ENCODE measurements at regions not wholly inside any gene's neighbourhood (a gene's known extent, or its start where the extent isn't known, plus 50 kb on each side); places are given as distances from the start of the nearest gene placed in this dataset.

GRCh38 chr2:239738159-239738558, 287.0 kb downstream of the NDUFA10 start:
- Histone ChIP-seq H3K4me3 (ENCODE audit: low read depth in 1 of 3, low read length in 3 of 3) (no peak overlapping the region), H3K4me1 (ENCODE audit: control insufficient read depth in 4 of 4, insufficient read depth in 4 of 4, low read length in 3 of 4) (peaks cover 4 to 10% (median 9%) of the 10 kb centered on the region in 4 donors), H3K27me3 (ENCODE audit: control insufficient read depth in 4 of 4, insufficient read depth in 4 of 4, low read length in 3 of 4) (no peaks in the 10 kb centered on the region), H3K27ac (ENCODE audit: low read depth in 1 of 2, low read length in 2 of 2) (no peak overlapping the region), H3K9ac (ENCODE audit: low read depth in 1 of 2, low read length in 2 of 2) (no peak overlapping the region), H3K9me3 (ENCODE audit: control insufficient read depth in 4 of 4, low read length in 3 of 4) (no peaks in the 10 kb centered on the region), H3K36me3 (ENCODE audit: control insufficient read depth in 4 of 4, insufficient read depth in 3 of 4, low read depth in 1 of 4, low read length in 3 of 4) (no peaks in the 10 kb centered on the region)
- no peak for TF ChIP-seq TAF1 (conservative IDR thresholded peaks at IDR 0.05)
- no peak for DNase-seq (ENCODE audit: low spot score)
- WGBS: 76% methylated on average over 19 of the region's 19 CpGs

- Histone ChIP-seq H3K9ac (ENCODE audit: low read depth in 1 of 2, low read length in 2 of 2) (no peak overlapping the region), H3K27me3 (ENCODE audit: control insufficient read depth in 4 of 4, insufficient read depth in 4 of 4, low read length in 3 of 4) (no peaks in the 10 kb centered on the region), H3K4me3 (ENCODE audit: low read depth in 1 of 3, low read length in 3 of 3) (no peak overlapping the region), H3K4me1 (ENCODE audit: control insufficient read depth in 4 of 4, insufficient read depth in 4 of 4, low read length in 3 of 4) (peaks cover 0 to 3% (median 1%) of the 10 kb centered on the region in 4 donors), H3K36me3 (ENCODE audit: control insufficient read depth in 4 of 4, insufficient read depth in 3 of 4, low read depth in 1 of 4, low read length in 3 of 4) (no peaks in the 10 kb centered on the region), H3K9me3 (ENCODE audit: control insufficient read depth in 4 of 4, low read length in 3 of 4) (no peaks in the 10 kb centered on the region), H3K27ac (ENCODE audit: low read depth in 1 of 2, low read length in 2 of 2) (no peak overlapping the region)
- WGBS: 89% methylated on average over 10 of the region's 10 CpGs
- DNase-seq (ENCODE audit: low spot score): no peak
- no peak for TF ChIP-seq NR2F2 (IDR thresholded peaks at IDR 0.05)
- no peak for TF ChIP-seq RXRA (IDR thresholded peaks at IDR 0.05)
- no peak for TF ChIP-seq TAF1 (conservative IDR thresholded peaks at IDR 0.05)
- TF ChIP-seq GABPA (IDR thresholded peaks at IDR 0.05 in 1 of 2, conservative IDR thresholded peaks at IDR 0.05 in 1 of 2): no peak
- no peak for TF ChIP-seq FOXA1 (IDR thresholded peaks at IDR 0.05)
- TF ChIP-seq YY1 (IDR thresholded peaks at IDR 0.05): no peak
- TF ChIP-seq MAX (IDR thresholded peaks at IDR 0.05): no peak
- TF ChIP-seq HNF4G (IDR thresholded peaks at IDR 0.05): no peak
- no peak for TF ChIP-seq JUND (IDR thresholded peaks at IDR 0.05)
- TF ChIP-seq EGR1 (IDR thresholded peaks at IDR 0.05; ENCODE audit: low read depth in 2 of 2): no peak
- TF ChIP-seq RAD21 (IDR thresholded peaks at IDR 0.05): no peak
Observed at GRCh38 chr2:239737144-239737463, 288.0 kb downstream of the NDUFA10 start.

DNA sequence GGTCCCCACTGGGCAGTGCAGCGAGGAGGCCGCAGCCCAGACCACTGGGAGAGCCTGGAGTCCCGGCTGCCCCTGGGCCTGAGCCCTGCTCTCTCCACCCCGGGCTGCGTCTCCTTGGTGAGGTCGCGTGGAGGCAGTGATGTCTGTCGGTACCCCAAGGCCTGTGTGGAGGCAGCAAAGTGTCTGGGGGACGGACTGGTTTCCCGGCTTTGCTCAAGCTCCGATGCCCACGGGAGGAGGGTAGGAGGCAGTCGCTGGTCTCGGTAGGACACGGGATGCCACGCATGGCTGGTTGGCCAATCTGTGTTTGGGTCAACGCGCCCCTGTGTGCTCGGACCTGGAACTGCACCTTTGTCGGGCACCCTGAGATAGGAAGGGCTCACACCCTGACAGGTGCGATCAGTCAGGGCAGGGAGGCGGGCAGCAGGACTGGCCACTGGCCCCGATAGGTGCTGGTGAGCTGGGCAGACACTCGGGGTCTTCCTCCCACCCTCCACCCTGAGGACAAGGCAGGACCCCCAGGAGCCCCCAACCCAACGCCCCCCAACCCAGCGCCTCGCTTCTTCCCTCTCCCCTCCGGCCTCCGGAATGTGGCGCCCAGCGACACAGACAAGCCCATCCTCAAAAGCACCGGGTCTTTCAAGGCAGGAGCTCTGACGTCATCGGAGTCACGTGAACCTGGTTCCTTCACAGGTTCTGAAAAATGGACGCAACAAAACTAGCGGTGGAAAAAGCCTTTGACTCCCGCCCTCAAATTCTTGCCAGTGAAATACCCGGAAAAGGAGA, 288.6 kb downstream of the NDUFA10 start:
- TF ChIP-seq RXRA (IDR thresholded peaks at IDR 0.05) (no peak), MAX (IDR thresholded peaks at IDR 0.05) (no peak), SP1 (IDR thresholded peaks at IDR 0.05) (no peak)
- DNase-seq (ENCODE audit: low spot score): no peak
- Histone ChIP-seq H3K9me3 (ENCODE audit: control insufficient read depth in 4 of 4, low read length in 3 of 4) (no peaks in the 10 kb centered on the region), H3K36me3 (ENCODE audit: control insufficient read depth in 4 of 4, insufficient read depth in 3 of 4, low read depth in 1 of 4, low read length in 3 of 4) (no peaks in the 10 kb centered on the region), H3K4me3 (ENCODE audit: low read depth in 1 of 3, low read length in 3 of 3) (no peak overlapping the region), H3K4me1 (ENCODE audit: control insufficient read depth in 4 of 4, insufficient read depth in 4 of 4, low read length in 3 of 4) (no peaks in the 10 kb centered on the region), H3K9ac (ENCODE audit: low read depth in 1 of 2, low read length in 2 of 2) (no peak overlapping the region), H3K27ac (ENCODE audit: low read depth in 1 of 2, low read length in 2 of 2) (no peak overlapping the region), H3K27me3 (ENCODE audit: control insufficient read depth in 4 of 4, insufficient read depth in 4 of 4, low read length in 3 of 4) (no peaks in the 10 kb centered on the region)
- WGBS: 89% methylated on average over 39 of the region's 39 CpGs

GRCh38 chr2:239735829-239736357, 289.2 kb downstream of the NDUFA10 start:
- no peak overlapping the region for H3K27ac ChIP-seq (ENCODE audit: low read depth in 1 of 2, low read length in 2 of 2)
- no peak overlapping the region for H3K9ac ChIP-seq (ENCODE audit: low read depth in 1 of 2, low read length in 2 of 2)
- DNase-seq (ENCODE audit: low spot score): no peak
- H3K36me3 ChIP-seq (ENCODE audit: control insufficient read depth in 4 of 4, insufficient read depth in 3 of 4, low read depth in 1 of 4, low read length in 3 of 4): no peaks in the 10 kb centered on the region
- no peaks in the 10 kb centered on the region for H3K27me3 ChIP-seq (ENCODE audit: control insufficient read depth in 4 of 4, insufficient read depth in 4 of 4, low read length in 3 of 4)
- no peaks in the 10 kb centered on the region for H3K9me3 ChIP-seq (ENCODE audit: control insufficient read depth in 4 of 4, low read length in 3 of 4)
- TF ChIP-seq, protein P1, sequence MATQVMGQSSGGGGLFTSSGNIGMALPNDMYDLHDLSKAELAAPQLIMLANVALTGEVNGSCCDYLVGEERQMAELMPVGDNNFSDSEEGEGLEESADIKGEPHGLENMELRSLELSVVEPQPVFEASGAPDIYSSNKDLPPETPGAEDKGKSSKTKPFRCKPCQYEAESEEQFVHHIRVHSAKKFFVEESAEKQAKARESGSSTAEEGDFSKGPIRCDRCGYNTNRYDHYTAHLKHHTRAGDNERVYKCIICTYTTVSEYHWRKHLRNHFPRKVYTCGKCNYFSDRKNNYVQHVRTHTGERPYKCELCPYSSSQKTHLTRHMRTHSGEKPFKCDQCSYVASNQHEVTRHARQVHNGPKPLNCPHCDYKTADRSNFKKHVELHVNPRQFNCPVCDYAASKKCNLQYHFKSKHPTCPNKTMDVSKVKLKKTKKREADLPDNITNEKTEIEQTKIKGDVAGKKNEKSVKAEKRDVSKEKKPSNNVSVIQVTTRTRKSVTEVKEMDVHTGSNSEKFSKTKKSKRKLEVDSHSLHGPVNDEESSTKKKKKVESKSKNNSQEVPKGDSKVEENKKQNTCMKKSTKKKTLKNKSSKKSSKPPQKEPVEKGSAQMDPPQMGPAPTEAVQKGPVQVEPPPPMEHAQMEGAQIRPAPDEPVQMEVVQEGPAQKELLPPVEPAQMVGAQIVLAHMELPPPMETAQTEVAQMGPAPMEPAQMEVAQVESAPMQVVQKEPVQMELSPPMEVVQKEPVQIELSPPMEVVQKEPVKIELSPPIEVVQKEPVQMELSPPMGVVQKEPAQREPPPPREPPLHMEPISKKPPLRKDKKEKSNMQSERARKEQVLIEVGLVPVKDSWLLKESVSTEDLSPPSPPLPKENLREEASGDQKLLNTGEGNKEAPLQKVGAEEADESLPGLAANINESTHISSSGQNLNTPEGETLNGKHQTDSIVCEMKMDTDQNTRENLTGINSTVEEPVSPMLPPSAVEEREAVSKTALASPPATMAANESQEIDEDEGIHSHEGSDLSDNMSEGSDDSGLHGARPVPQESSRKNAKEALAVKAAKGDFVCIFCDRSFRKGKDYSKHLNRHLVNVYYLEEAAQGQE (IDR thresholded peaks at IDR 0.05): no peak
- TF ChIP-seq HNF4A (conservative IDR thresholded peaks at IDR 0.05) (no peak), NR2F2 (IDR thresholded peaks at IDR 0.05) (no peak), HNF4G (IDR thresholded peaks at IDR 0.05) (no peak), GABPA (IDR thresholded peaks at IDR 0.05 in 1 of 2, conservative IDR thresholded peaks at IDR 0.05 in 1 of 2) (no peak), MAX (IDR thresholded peaks at IDR 0.05) (no peak), FOXA1 (IDR thresholded peaks at IDR 0.05) (no peak), TAF1 (conservative IDR thresholded peaks at IDR 0.05) (no peak), SP1 (IDR thresholded peaks at IDR 0.05) (no peak), YY1 (IDR thresholded peaks at IDR 0.05) (no peak)
- TF ChIP-seq, protein P2, sequence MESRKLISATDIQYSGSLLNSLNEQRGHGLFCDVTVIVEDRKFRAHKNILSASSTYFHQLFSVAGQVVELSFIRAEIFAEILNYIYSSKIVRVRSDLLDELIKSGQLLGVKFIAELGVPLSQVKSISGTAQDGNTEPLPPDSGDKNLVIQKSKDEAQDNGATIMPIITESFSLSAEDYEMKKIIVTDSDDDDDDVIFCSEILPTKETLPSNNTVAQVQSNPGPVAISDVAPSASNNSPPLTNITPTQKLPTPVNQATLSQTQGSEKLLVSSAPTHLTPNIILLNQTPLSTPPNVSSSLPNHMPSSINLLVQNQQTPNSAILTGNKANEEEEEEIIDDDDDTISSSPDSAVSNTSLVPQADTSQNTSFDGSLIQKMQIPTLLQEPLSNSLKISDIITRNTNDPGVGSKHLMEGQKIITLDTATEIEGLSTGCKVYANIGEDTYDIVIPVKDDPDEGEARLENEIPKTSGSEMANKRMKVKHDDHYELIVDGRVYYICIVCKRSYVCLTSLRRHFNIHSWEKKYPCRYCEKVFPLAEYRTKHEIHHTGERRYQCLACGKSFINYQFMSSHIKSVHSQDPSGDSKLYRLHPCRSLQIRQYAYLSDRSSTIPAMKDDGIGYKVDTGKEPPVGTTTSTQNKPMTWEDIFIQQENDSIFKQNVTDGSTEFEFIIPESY (IDR thresholded peaks at IDR 0.05): no peak
- H3K4me3 ChIP-seq (ENCODE audit: low read depth in 1 of 3, low read length in 3 of 3): no peak overlapping the region
- 69% methylated on average over 16 of the region's 16 CpGs for WGBS
- no peaks in the 10 kb centered on the region for H3K4me1 ChIP-seq (ENCODE audit: control insufficient read depth in 4 of 4, insufficient read depth in 4 of 4, low read length in 3 of 4)

Data from liver (tissue), 7 donors.